Adrenal gland (tissue), 9 donors: ENCODE measurements at regions not wholly inside any gene's neighbourhood (a gene's known extent, or its start where the extent isn't known, plus 50 kb on each side); places are given as distances from the start of the nearest gene placed in this dataset.

Experiments used
- DNase-seq, 7 donors: peaks; one replicate each; pipeline ENCODE4 v3.0.0-alpha.2; 2019 to 2020
- H3K27ac ChIP-seq, 5 donors: fragments of 200-600 bp; sonication (generic) in 4 of 5; 1 replicate in 3 of 5; 2 replicates in 2 of 5; pipeline versions ENCODE4 v1.5.1 to v1.8.0; 2016 to 2020; ENCODE audit warnings: mild to moderate bottlenecking in 1 of 5
- H3K27me3 ChIP-seq: fragments of 200-600 bp; 2 replicates; pipeline ENCODE4 v1.8.0; 2021
- H3K36me3 ChIP-seq, 2 donors: fragments of 200-600 bp; replicated peaks in 1 of 2; 1 replicate in 1 of 2; 2 replicates in 1 of 2; pipeline versions ENCODE4 v1.5.1 to v1.8.0; 2018 to 2022
- H3K4me1 ChIP-seq, 2 donors: fragments of 200-600 bp; replicated peaks in 1 of 2; 1 replicate in 1 of 2; 2 replicates in 1 of 2; pipeline versions ENCODE4 v1.5.1 to v1.8.0; 2018 to 2021
- H3K4me3 ChIP-seq, 4 donors: fragments of 200-600 bp; sonication (generic) in 3 of 4; one replicate each; pipeline ENCODE4 v1.5.1; 2016 to 2018
- H3K9me3 ChIP-seq, 3 donors: fragments of 200-600 bp; sonication (generic) in 1 of 3; replicated peaks in 1 of 3; 1 replicate in 2 of 3; 2 replicates in 1 of 3; pipeline versions ENCODE4 v1.5.1 to v1.8.0; 2016 to 2021
- POLR2A ChIP-seq, 2 donors: fragments of 450-650 bp; IDR thresholded peaks; one replicate each; pipeline ENCODE4 v1.6.1; 2017; ENCODE audit warnings: antibody characterized with exemption in 2 of 2, mild to moderate bottlenecking in 2 of 2, moderate library complexity in 1 of 2
- WGBS, 4 donors: extraction: QIAGEN DNeasy Blood & Tissue Kit in 2 of 4; methylation state at CpG; one replicate each; pipeline versions ENCODE4 v1.1.5 to v1.1.7; 2013 to 2017; 5-methylcytosine and 5-hydroxymethylcytosine counted together
- intact Hi-C, 2 donors: fragments of 100-400 bp; cut with DNase I; formaldehyde crosslinking; loops; one replicate each; pipeline versions ENCODE4 v1.14.1 to v1.15.0; 2022 to 2023
- TF ChIP-seq, protein P1 (sequence below), 6 experiments: fragments of 450-650 bp in 4 of 6; fragments of 200-600 bp in 2 of 6; sonication (generic) in 1 of 6; IDR thresholded peaks; 1 replicate in 5 of 6; 2 replicates in 1 of 6; pipeline versions ENCODE4 v1.5.1 to v1.8.0; 2016 to 2021; ENCODE audit warnings: antibody characterized with exemption in 6 of 6, mild to moderate bottlenecking in 2 of 6, moderate library complexity in 1 of 6
- donor health status: healthy with polysubstance abuse.
- donor health status: Bipolar disorder and iron deficiency.
- donor health status: DM: yes; HTN: yes; CAD: no.
- donor health status: DM: no; HTN: no; CAD: no.
- donor health status: DM: no; HTN: no; CAD: no.

DNA sequence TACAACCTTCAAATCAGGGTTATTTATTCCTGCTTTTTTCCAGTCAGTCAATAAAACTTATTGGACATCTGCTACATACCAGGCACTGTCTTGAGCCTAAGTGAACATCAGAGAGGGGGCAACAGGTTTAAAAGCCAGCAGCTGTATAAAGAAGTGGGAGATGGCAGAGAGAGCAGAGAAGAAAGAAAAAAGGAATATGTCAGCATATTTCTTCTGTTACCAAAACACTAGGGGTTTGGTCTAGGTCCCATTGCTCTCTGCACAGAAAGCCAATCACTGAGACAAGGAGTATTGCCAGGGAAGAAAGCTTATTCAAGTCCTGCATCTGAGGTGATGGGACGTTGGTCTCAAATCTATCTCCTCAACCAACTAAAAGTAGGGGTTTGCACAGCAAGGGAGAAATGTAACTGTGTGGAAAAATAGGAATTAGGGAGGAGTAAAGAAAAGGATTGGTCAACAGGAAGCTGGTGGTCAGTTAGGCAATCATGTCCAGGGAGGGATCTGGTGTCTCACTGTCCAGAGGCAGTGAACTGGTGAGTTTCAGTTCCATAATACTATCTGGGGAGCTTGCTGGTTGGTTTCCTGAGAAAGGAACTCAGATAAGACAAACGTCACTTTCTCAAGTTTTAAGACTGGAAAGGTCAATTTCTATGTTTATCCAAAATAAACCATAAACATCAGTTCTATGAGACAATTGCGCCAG lies 107.5 kb downstream of the PHLDA1 start:
- WGBS, 4 donors: 72 to 85% (median 75%) methylated on average over 3 of the region's 3 CpGs
- Histone ChIP-seq H3K27me3 (no peaks in the 10 kb centered on the region), H3K27ac (no peak overlapping the region), H3K36me3 (no peaks in the 10 kb centered on the region), H3K4me3 (no peak overlapping the region), H3K4me1 (no peaks in the 10 kb centered on the region), H3K9me3 (no peaks in the 10 kb centered on the region)
- no peak for DNase-seq
- intact Hi-C loops: no loop called here
- TF ChIP-seq, protein P1, sequence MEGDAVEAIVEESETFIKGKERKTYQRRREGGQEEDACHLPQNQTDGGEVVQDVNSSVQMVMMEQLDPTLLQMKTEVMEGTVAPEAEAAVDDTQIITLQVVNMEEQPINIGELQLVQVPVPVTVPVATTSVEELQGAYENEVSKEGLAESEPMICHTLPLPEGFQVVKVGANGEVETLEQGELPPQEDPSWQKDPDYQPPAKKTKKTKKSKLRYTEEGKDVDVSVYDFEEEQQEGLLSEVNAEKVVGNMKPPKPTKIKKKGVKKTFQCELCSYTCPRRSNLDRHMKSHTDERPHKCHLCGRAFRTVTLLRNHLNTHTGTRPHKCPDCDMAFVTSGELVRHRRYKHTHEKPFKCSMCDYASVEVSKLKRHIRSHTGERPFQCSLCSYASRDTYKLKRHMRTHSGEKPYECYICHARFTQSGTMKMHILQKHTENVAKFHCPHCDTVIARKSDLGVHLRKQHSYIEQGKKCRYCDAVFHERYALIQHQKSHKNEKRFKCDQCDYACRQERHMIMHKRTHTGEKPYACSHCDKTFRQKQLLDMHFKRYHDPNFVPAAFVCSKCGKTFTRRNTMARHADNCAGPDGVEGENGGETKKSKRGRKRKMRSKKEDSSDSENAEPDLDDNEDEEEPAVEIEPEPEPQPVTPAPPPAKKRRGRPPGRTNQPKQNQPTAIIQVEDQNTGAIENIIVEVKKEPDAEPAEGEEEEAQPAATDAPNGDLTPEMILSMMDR (IDR thresholded peaks at IDR 0.05): no peak
- TF ChIP-seq POLR2A (IDR thresholded peaks at IDR 0.05): no peak

- Histone ChIP-seq H3K4me1 (no peaks in the 10 kb centered on the region), H3K9me3 (no peaks in the 10 kb centered on the region), H3K4me3 (no peak overlapping the region), H3K36me3 (no peaks in the 10 kb centered on the region), H3K27ac (no peak overlapping the region), H3K27me3 (no peaks in the 10 kb centered on the region)
- no peak for TF ChIP-seq POLR2A (IDR thresholded peaks at IDR 0.05)
- TF ChIP-seq, protein P1 (IDR thresholded peaks at IDR 0.05): no peak
- WGBS, 4 donors: 90 to 96% (median 93%) methylated on average over 3 of the region's 3 CpGs
- intact Hi-C loops: no loop called here
- DNase-seq: no peak
Measured at GRCh38 chr12:75922944-75923642, 108.5 kb downstream of the PHLDA1 start.

DNA sequence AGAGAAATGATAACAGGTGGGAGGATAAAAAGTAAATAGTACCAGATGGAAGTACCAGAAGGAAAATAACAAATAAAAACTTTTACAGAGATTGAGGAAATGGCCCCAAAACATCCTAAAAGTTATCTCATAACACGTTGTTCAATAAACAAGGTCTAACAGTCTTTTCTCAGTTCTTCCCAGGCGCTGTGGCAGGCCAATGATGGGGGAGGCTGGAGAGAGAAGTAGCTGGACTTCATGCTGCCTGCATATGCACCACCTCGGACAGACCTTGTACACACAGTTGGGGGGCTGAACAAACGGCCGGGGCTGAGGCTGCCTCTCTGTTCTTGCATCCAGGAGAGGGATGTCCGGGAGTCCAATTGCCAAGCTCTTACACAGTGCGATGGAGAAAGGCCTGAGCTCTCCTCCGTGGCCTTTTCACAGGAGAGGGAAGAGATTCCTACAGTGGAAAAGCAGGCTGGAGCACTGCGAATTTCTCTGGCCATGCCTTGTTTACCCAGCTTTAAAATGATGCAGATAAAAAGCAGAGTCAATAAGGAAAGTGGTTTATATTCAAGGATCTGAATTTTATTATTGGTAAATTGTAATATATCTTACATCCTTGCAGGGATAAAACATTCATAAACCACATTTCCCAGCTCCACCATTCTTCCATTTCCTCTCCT lies 109.8 kb downstream of the PHLDA1 start:
- 80 to 84% (median 83%) methylated on average over 9 of the region's 9 CpGs for WGBS, 4 donors
- Histone ChIP-seq H3K4me3 (no peak overlapping the region), H3K27ac (no peak overlapping the region), H3K9me3 (no peaks in the 10 kb centered on the region), H3K4me1 (no peaks in the 10 kb centered on the region), H3K27me3 (no peaks in the 10 kb centered on the region), H3K36me3 (no peaks in the 10 kb centered on the region)
- TF ChIP-seq, protein P1 (IDR thresholded peaks at IDR 0.05): no peak
- no peak for TF ChIP-seq POLR2A (IDR thresholded peaks at IDR 0.05)
- intact Hi-C loops: no loop called here
- DNase-seq: no peak

DNA sequence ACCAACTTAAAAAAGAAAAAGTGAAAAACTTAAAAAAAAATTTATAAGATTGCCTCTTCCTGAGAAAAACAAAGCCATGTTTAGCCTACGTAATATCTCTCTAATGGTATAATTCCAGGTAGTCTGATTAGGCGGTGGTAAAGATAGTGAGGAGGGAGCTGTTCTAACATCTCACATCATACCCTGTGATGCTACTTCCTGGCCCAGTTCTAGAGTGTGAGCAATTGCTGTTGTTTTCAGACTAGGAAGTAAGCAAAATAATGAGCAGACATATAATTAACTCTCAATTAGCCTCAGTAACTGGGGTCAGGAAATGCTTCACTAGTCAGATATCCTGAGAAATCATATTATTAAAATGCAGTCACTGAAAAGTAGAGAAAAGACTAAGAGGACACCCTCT lies 113.9 kb downstream of the PHLDA1 start:
- intact Hi-C loops: no loop called here

More for the DNA sequence above, 113.9 kb downstream of the PHLDA1 start:
- TF ChIP-seq, protein P1 (IDR thresholded peaks at IDR 0.05): no peak
- no peak for TF ChIP-seq POLR2A (IDR thresholded peaks at IDR 0.05)
- H3K27me3 ChIP-seq: no peaks in the 10 kb centered on the region
- no peaks in the 10 kb centered on the region for H3K36me3 ChIP-seq
- H3K27ac ChIP-seq: no peak overlapping the region
- WGBS, 4 donors: 86 to 94% (median 91%) methylated on average over 2 of the region's 2 CpGs
- H3K9me3 ChIP-seq: no peaks in the 10 kb centered on the region
- DNase-seq: no peak
- H3K4me1 ChIP-seq: no peaks in the 10 kb centered on the region
- no peak overlapping the region for H3K4me3 ChIP-seq
